Neuronal stem cell (in vitro differentiated cells): ENCODE measurements at regions not wholly inside any gene's neighbourhood (a gene's known extent, or its start where the extent isn't known, plus 50 kb on each side); places are given as distances from the start of the nearest gene placed in this dataset.

Experiments
- DNase-seq: peaks from one replicate; pipeline ENCODE4 v3.0.0-alpha.2; 2013; ENCODE audit warnings: low spot score
- H2AFZ ChIP-seq: one replicate; pipeline ENCODE4 v1.6.1; 2013; ENCODE audit warnings: mild to moderate bottlenecking, low read length, inconsistent platforms
- H2AK5ac ChIP-seq: 2 replicates; pipeline ENCODE4 v1.6.1; 2013; ENCODE audit warnings: low read depth, mild to moderate bottlenecking, inconsistent platforms, low read length, moderate library complexity, mixed read lengths
- H2BK120ac ChIP-seq: 2 replicates; pipeline ENCODE4 v1.6.1; 2013; ENCODE audit warnings: low read depth, mild to moderate bottlenecking, inconsistent platforms, low read length, moderate library complexity, mixed read lengths
- H2BK12ac ChIP-seq: one replicate; pipeline ENCODE4 v1.6.1; 2013; ENCODE audit warnings: low read length, inconsistent platforms
- H2BK15ac ChIP-seq: 2 replicates; pipeline ENCODE4 v1.6.1; 2013; ENCODE audit warnings: mild to moderate bottlenecking, low read length, inconsistent platforms, mixed read lengths
- H2BK5ac ChIP-seq: one replicate; pipeline ENCODE4 v1.6.1; 2013; ENCODE audit warnings: inconsistent platforms, mild to moderate bottlenecking, low read length, moderate library complexity
- H3K14ac ChIP-seq: one replicate; pipeline ENCODE4 v1.6.1; 2013; ENCODE audit warnings: low read length, inconsistent platforms
- H3K18ac ChIP-seq: 2 replicates; pipeline ENCODE4 v1.6.1; 2013; ENCODE audit warnings: low read length, inconsistent platforms
- H3K23ac ChIP-seq: 2 replicates; pipeline ENCODE4 v1.6.1; 2013; ENCODE audit warnings: low read depth, mild to moderate bottlenecking, mixed read lengths, low read length, inconsistent platforms; ENCODE audit not compliant: poor library complexity
- H3K27ac ChIP-seq: replicated peaks from 3 replicates; pipeline ENCODE4 v1.5.1; 2013; ENCODE audit warnings: low read length, inconsistent platforms
- H3K27me3 ChIP-seq, 3 experiments: 2 replicates each; pipeline ENCODE4 v1.6.1; 2013; ENCODE audit warnings: low read length in 3 of 3, mild to moderate bottlenecking in 2 of 3, inconsistent platforms in 1 of 3, low read depth in 1 of 3, mixed read lengths in 1 of 3, moderate library complexity in 1 of 3; ENCODE audit not compliant: control insufficient read depth in 3 of 3, insufficient read depth in 3 of 3
- H3K36me3 ChIP-seq, 2 donors: replicated peaks in 1 of 2; 2 replicates each; pipeline ENCODE4 v1.6.1; 2013; ENCODE audit warnings: low read length in 2 of 2; ENCODE audit not compliant: control insufficient read depth in 2 of 2, insufficient read depth in 2 of 2
- H3K4ac ChIP-seq: 2 replicates; pipeline ENCODE4 v1.6.1; 2013; ENCODE audit warnings: inconsistent platforms, mild to moderate bottlenecking, low read length, moderate library complexity
- H3K4me1 ChIP-seq, 2 donors: 1 replicate in 1 of 2; 2 replicates in 1 of 2; pipeline ENCODE4 v1.6.1; 2013; ENCODE audit warnings: low read length in 2 of 2, low read depth in 1 of 2; ENCODE audit not compliant: control insufficient read depth in 2 of 2, insufficient read depth in 1 of 2
- H3K4me2 ChIP-seq: one replicate; pipeline ENCODE4 v1.6.1; 2013; ENCODE audit warnings: mild to moderate bottlenecking, low read length, inconsistent platforms; ENCODE audit not compliant: insufficient read depth, poor library complexity, severe bottlenecking
- H3K4me3 ChIP-seq, 2 donors: 2 replicates each; pipeline ENCODE4 v1.5.1; 2013; ENCODE audit warnings: low read length in 2 of 2, mild to moderate bottlenecking in 2 of 2, inconsistent platforms in 1 of 2, moderate library complexity in 1 of 2
- H3K79me1 ChIP-seq: one replicate; pipeline ENCODE4 v1.6.1; 2013; ENCODE audit warnings: low read depth, mild to moderate bottlenecking, inconsistent platforms, low read length, moderate library complexity
- H3K9ac ChIP-seq: one replicate; pipeline ENCODE4 v1.6.1; 2013; ENCODE audit warnings: mild to moderate bottlenecking, low read depth, low read length, inconsistent platforms; ENCODE audit not compliant: poor library complexity
- H3K9me3 ChIP-seq, 2 donors: replicated peaks in 1 of 2; 2 replicates each; pipeline versions ENCODE3 to v1.6.1; 2013; ENCODE audit warnings: low read length in 2 of 2, mild to moderate bottlenecking in 2 of 2, inconsistent platforms in 1 of 2, low read depth in 1 of 2, mixed read lengths in 1 of 2, moderate library complexity in 1 of 2; ENCODE audit not compliant: control insufficient read depth in 2 of 2, insufficient read depth in 1 of 2
- H4K8ac ChIP-seq: one replicate; pipeline ENCODE4 v1.6.1; 2013; ENCODE audit warnings: low read depth, mild to moderate bottlenecking, inconsistent platforms, low read length, moderate library complexity
- H4K91ac ChIP-seq: one replicate; pipeline ENCODE4 v1.6.1; 2013; ENCODE audit warnings: low read length, low read depth, mild to moderate bottlenecking, inconsistent platforms; ENCODE audit not compliant: poor library complexity
- WGBS, 2 donors: extraction: QIAGEN DNeasy Blood & Tissue Kit; methylation state at CpG; one replicate each; pipeline ENCODE4 v1.1.7; 2013; ENCODE audit warnings: missing lambda C conversion rate in 2 of 2, mixed read lengths in 1 of 2; ENCODE audit not compliant: insufficient read length in 2 of 2, insufficient replicate concordance in 1 of 2; ENCODE audit errors: extremely low coverage in 2 of 2; 5-methylcytosine and 5-hydroxymethylcytosine counted together

DNA sequence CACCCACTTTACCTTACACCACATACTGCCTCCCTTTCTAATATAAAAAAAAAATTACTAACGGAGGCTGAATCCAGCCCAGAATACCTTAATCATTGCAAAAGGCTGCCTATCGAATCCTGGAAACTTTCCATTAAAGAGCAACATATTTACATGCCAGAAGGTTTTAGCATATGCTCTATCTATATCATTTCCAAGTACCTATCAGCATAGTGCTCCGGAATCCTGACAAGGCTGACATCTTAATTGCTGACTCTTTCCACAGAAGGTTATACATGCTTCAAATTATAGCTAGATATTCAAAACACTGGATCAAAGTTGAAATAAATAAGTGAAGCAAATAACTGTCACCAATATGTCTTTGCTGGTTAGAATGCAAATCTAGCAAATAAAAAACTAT is 170.9 kb upstream of the CDK1 start:
- DNase-seq, result no peak
- Histone ChIP-seq H2AK5ac (no peak overlapping the region), H3K23ac (no peak overlapping the region), H3K14ac (no peak overlapping the region), H3K4ac (no peak overlapping the region), H2BK12ac (no peak overlapping the region), H4K91ac (no peak overlapping the region), H2BK15ac (no peak overlapping the region), H3K36me3 (no peaks in the 10 kb centered on the region), H3K27ac (no peak overlapping the region), H3K4me1 (peaks cover 0 to 37% of the 10 kb centered on the region in 2 donors), H3K79me1 (no peaks in the 10 kb centered on the region), H4K8ac (no peak overlapping the region), H3K18ac (no peak overlapping the region), H3K9ac (no peak overlapping the region), H2BK120ac (no peak overlapping the region), H2AFZ (no peak overlapping the region), H3K9me3 (no peaks in the 10 kb centered on the region), H2BK5ac (no peak overlapping the region), H3K4me3 (no peak overlapping the region), H3K4me2 (no peak overlapping the region), H3K27me3 (no peaks in the 10 kb centered on the region)
- WGBS, 2 donors, result no CpG with 5 or more reads among the region's 3 CpGs

DNA sequence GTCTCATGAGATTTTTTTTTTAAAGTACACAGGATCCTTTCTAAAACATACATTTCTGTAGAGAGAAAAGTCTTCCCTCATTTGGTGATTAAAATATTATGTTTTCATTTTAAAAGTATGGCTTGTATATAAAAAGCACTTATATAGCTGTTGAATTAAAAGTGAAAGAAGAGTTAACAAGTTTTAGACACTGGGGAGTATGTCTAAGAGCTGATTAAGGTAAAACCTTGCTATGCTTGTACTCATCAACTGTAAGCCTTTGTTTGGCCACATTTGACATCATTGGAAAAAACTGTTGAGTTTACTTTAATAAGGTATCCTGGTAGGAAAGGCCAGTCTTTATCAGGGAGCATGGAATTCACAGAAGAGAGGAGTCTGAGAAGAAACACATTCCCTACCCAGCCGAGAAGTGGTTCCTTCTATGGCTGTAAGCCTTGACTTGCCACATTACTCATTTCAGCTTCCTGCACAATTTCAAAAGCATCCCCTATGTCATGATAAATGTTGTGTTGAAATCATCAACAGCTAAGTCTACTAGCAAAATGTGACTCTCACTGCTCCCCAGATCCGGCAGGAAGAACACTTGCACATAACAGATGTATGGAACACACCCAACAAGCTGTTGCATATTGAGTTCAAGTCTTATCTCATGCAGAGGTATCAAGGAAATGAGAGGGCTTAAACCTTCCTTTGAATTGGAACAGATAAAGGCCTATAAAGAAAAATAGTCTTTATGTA is 171.8 kb upstream of the CDK1 start:
- no peak overlapping the region for H3K4me3 ChIP-seq
- no CpG with 5 or more reads among the region's 2 CpGs for WGBS, 2 donors
- H2BK120ac ChIP-seq, result no peak overlapping the region
- no peak overlapping the region for H2BK15ac ChIP-seq
- no peak overlapping the region for H3K4me2 ChIP-seq
- no peaks in the 10 kb centered on the region for H3K9me3 ChIP-seq
- H3K14ac ChIP-seq, result no peak overlapping the region
- H3K79me1 ChIP-seq, result no peaks in the 10 kb centered on the region
- no peak overlapping the region for H2BK5ac ChIP-seq
- no peak overlapping the region for H3K9ac ChIP-seq
- no peak for DNase-seq
- H3K18ac ChIP-seq, result no peak overlapping the region
- no peak overlapping the region for H3K4ac ChIP-seq
- no peak overlapping the region for H3K27ac ChIP-seq
- H3K27me3 ChIP-seq, result no peaks in the 10 kb centered on the region
- no peak overlapping the region for H4K91ac ChIP-seq
- H2BK12ac ChIP-seq, result no peak overlapping the region
- H3K4me1 ChIP-seq, result peaks cover 0 to 31% of the 10 kb centered on the region in 2 donors
- no peak overlapping the region for H4K8ac ChIP-seq
- no peak overlapping the region for H2AFZ ChIP-seq
- no peak overlapping the region for H3K23ac ChIP-seq
- H3K36me3 ChIP-seq, result no peaks in the 10 kb centered on the region
- no peak overlapping the region for H2AK5ac ChIP-seq

DNA sequence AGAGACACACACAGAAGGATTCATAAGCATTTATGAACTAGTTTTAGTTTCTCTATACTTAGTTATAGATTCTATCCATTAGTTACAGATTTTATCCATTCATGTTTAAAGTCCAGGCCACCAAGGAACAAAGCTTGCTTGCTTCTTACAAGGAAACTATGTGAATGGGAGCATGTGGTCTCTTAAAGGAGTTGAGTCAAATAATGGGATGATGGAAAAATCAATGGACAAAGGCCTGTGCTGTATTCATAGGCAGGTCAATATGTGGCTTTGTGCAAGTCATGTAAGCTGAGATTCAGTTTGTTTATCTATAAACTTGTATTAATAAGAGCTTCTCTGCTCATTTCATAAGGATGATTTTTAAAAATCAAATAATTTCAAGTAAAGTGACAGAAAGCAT is 172.8 kb upstream of the CDK1 start:
- Histone ChIP-seq H2BK15ac (no peak overlapping the region), H3K14ac (no peak overlapping the region), H3K27ac (no peak overlapping the region), H2BK12ac (no peak overlapping the region), H2BK5ac (no peak overlapping the region), H2AFZ (no peak overlapping the region), H2AK5ac (no peak overlapping the region), H3K4me1 (peaks cover 0 to 26% of the 10 kb centered on the region in 2 donors), H3K27me3 (no peaks in the 10 kb centered on the region), H3K9ac (no peak overlapping the region), H4K91ac (no peak overlapping the region), H3K36me3 (no peaks in the 10 kb centered on the region), H3K4me3 (no peak overlapping the region), H3K9me3 (no peaks in the 10 kb centered on the region), H4K8ac (no peak overlapping the region), H3K4ac (no peak overlapping the region), H3K79me1 (no peaks in the 10 kb centered on the region), H3K4me2 (no peak overlapping the region), H2BK120ac (no peak overlapping the region), H3K18ac (no peak overlapping the region), H3K23ac (no peak overlapping the region)
- no peak for DNase-seq

DNA sequence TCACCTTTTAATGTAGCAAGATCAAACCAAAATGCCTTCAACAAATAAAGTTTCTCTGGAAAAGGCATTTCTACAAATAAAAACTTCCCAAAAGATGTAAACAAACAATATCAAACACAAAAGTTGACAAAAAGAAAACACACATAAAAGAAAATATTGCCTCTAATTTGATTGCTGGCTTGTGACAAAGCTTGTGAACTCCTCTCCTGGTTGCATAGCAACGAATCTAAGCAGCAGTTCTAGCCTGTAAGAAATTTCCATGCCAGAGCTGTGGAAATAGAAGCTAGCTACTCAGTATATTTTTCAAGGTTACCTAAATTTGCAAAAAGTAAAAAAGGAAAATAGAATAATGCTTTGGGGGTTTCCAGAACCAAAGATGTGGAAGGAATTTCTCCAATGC is 173.9 kb upstream of the CDK1 start:
- WGBS, 2 donors, result no CpG with 5 or more reads among the region's 1 CpG

More for the DNA sequence above, 173.9 kb upstream of the CDK1 start:
- Histone ChIP-seq H2BK5ac (no peak overlapping the region), H3K23ac (no peak overlapping the region), H3K27ac (no peak overlapping the region), H2AK5ac (no peak overlapping the region), H4K91ac (no peak overlapping the region), H2BK120ac (no peak overlapping the region), H3K9ac (no peak overlapping the region), H3K79me1 (no peaks in the 10 kb centered on the region), H3K4me3 (no peak overlapping the region), H3K36me3 (no peaks in the 10 kb centered on the region), H4K8ac (no peak overlapping the region), H2BK12ac (no peak overlapping the region), H2BK15ac (no peak overlapping the region), H3K9me3 (no peaks in the 10 kb centered on the region), H3K4me2 (no peak overlapping the region), H2AFZ (no peak overlapping the region), H3K18ac (no peak overlapping the region), H3K4me1 (peaks cover 0 to 26% of the 10 kb centered on the region in 2 donors), H3K14ac (no peak overlapping the region), H3K4ac (no peak overlapping the region), H3K27me3 (no peaks in the 10 kb centered on the region)
- no peak for DNase-seq
